ENCODE measurements at regions not wholly inside any gene's neighbourhood (a gene's known extent, or its start where the extent isn't known, plus 50 kb on each side); places are given as distances from the start of the nearest gene placed in this dataset.
A peak's percentile ranks its signal among the peaks of the same experiment; 100 is the strongest.
"Not testable (repeated sequence)": the region's sequence is repeated elsewhere in the genome, so short reads cannot be mapped to it uniquely, and the experiment has no call there.

- no peak for DNase-seq (ENCODE audit: low spot score)
Measured at GRCh38 chr2:78145395-78145996, 623.3 kb upstream of the LRRTM4 start.

- DNase-seq (ENCODE audit: low spot score), result no peak
Measured at GRCh38 chr2:78145997-78146722, 624.0 kb upstream of the LRRTM4 start.

- no peak for DNase-seq (ENCODE audit: low spot score)
Measured at GRCh38 chr2:78147466-78147865, 625.3 kb upstream of the LRRTM4 start.

GRCh38 chr2:78154586-78154985 is 632.4 kb upstream of the LRRTM4 start:
- DNase-seq (ENCODE audit: low spot score), result no peak

- no peak for DNase-seq (ENCODE audit: low spot score)
Measured at GRCh38 chr2:78162202-78162601, 640.0 kb upstream of the LRRTM4 start.

GRCh38 chr2:78172157-78172556 is 650.0 kb upstream of the LRRTM4 start:
- DNase-seq (ENCODE audit: low spot score), result not testable (repeated sequence)

GRCh38 chr2:78175645-78176044 is 653.5 kb upstream of the LRRTM4 start:
- no peak for DNase-seq (ENCODE audit: low spot score)

GRCh38 chr2:78201064-78201575 is 678.9 kb upstream of the LRRTM4 start:
- no peak for DNase-seq (ENCODE audit: low spot score)

- DNase-seq (ENCODE audit: low spot score), result no peak
Measured at GRCh38 chr2:78202366-78202765, 680.2 kb upstream of the LRRTM4 start.

GRCh38 chr2:78202986-78203670 is 681.0 kb upstream of the LRRTM4 start:
- DNase-seq (ENCODE audit: low spot score), result no peak

GRCh38 chr2:78218066-78218465 is 695.9 kb upstream of the LRRTM4 start:
- no peak for DNase-seq (ENCODE audit: low spot score)

GRCh38 chr2:78237704-78238103 is 715.5 kb upstream of the LRRTM4 start:
- no peak for DNase-seq (ENCODE audit: low spot score)

GRCh38 chr2:78245394-78246135 is 723.4 kb upstream of the LRRTM4 start:
- DNase-seq (ENCODE audit: low spot score), result no peak

- no peak for DNase-seq (ENCODE audit: low spot score)
Measured at GRCh38 chr2:78251708-78252107, 729.5 kb upstream of the LRRTM4 start.

GRCh38 chr2:78260861-78261260 is 738.7 kb upstream of the LRRTM4 start:
- DNase-seq (ENCODE audit: low spot score), result peak; percentile 38

GRCh38 chr2:78261454-78261853 is 739.3 kb upstream of the LRRTM4 start:
- no peak for DNase-seq (ENCODE audit: low spot score)

- not testable (repeated sequence) for DNase-seq (ENCODE audit: low spot score)
Measured at GRCh38 chr2:78262089-78262488, 739.9 kb upstream of the LRRTM4 start.

- no peak for DNase-seq (ENCODE audit: low spot score)
Measured at GRCh38 chr2:78262713-78263375, 740.7 kb upstream of the LRRTM4 start.

GRCh38 chr2:78263571-78263970 is 741.4 kb upstream of the LRRTM4 start:
- peak; percentile 8 for DNase-seq (ENCODE audit: low spot score)

GRCh38 chr2:78264130-78264529 is 742.0 kb upstream of the LRRTM4 start:
- no peak for DNase-seq (ENCODE audit: low spot score)

- no peak for DNase-seq (ENCODE audit: low spot score)
Measured at GRCh38 chr2:78281164-78281563, 744.3 kb upstream of the REG3G start.

Data from SW480 (cell line).